ENCODE measurements at regions not wholly inside any gene's neighbourhood (a gene's known extent, or its start where the extent isn't known, plus 50 kb on each side); places are given as distances from the start of the nearest gene placed in this dataset.

DNA sequence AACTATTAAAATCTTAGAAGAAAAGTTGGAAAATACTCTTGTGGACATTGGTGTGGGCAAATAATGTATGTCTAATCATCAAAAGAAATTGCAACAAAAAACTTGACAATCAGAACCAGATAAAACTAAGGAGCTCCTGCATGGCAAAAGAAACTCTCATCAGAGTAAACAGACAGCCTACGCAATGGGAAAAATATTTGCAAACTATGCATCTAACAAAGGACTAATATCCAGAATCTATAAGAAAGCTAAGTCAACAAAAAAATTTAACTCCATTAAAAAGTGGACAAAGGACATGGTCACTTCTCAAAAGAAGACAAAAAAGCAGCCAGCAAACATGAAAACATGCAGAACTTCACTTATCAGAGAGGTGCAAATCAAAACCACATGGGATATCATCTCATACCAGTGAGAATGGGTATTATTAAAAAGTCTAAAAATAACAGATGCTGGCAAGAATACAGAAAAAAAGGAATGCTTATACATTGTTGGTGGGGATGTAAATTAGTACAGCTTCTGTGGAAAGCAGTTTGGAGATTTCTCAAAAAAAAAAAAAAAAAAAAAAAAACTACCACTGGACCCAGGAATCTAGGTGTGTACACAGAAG lies 99.7 kb upstream of the TOP3B start:
- TF ChIP-seq, protein P1, sequence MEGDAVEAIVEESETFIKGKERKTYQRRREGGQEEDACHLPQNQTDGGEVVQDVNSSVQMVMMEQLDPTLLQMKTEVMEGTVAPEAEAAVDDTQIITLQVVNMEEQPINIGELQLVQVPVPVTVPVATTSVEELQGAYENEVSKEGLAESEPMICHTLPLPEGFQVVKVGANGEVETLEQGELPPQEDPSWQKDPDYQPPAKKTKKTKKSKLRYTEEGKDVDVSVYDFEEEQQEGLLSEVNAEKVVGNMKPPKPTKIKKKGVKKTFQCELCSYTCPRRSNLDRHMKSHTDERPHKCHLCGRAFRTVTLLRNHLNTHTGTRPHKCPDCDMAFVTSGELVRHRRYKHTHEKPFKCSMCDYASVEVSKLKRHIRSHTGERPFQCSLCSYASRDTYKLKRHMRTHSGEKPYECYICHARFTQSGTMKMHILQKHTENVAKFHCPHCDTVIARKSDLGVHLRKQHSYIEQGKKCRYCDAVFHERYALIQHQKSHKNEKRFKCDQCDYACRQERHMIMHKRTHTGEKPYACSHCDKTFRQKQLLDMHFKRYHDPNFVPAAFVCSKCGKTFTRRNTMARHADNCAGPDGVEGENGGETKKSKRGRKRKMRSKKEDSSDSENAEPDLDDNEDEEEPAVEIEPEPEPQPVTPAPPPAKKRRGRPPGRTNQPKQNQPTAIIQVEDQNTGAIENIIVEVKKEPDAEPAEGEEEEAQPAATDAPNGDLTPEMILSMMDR (IDR thresholded peaks at IDR 0.05) = no peak
- no peak for TF ChIP-seq POLR2A (IDR thresholded peaks at IDR 0.05)
